Effector memory CD8-positive, alpha-beta T cell (primary cell): ENCODE measurements at regions not wholly inside any gene's neighbourhood (a gene's known extent, or its start where the extent isn't known, plus 50 kb on each side); places are given as distances from the start of the nearest gene placed in this dataset.
A peak's percentile ranks its signal among the peaks of the same experiment; 100 is the strongest.

Experiments used
- ATAC-seq: fragments of 150-1000 bp; cut with Tn5 transposase; replicated peaks from 2 replicates; pipeline ENCODE4 v1.10.0; 2021; ENCODE audit warnings: mild to moderate bottlenecking, moderate library complexity
- DNase-seq, 3 experiments: peaks; one replicate each; pipeline ENCODE4 v3.0.0; 2021
- H3K27ac Mint-ChIP-seq, 2 donors: one replicate each; pipeline ENCODE4 v1.8.0; 2022; ENCODE audit warnings: mild to moderate bottlenecking in 2 of 2, mixed read lengths in 2 of 2, moderate library complexity in 2 of 2
- H3K27me3 Mint-ChIP-seq, 2 donors: one replicate each; pipeline ENCODE4 v1.8.0; 2022; ENCODE audit warnings: mixed read lengths in 2 of 2
- H3K36me3 Mint-ChIP-seq: one replicate; pipeline ENCODE4 v1.8.0; 2022; ENCODE audit warnings: mild to moderate bottlenecking, moderate library complexity, mixed read lengths; ENCODE audit not compliant: insufficient read depth
- H3K4me1 Mint-ChIP-seq, 2 donors: one replicate each; pipeline ENCODE4 v1.8.0; 2022; ENCODE audit warnings: low read depth in 2 of 2, mixed read lengths in 2 of 2
- H3K4me3 Mint-ChIP-seq, 2 donors: one replicate each; pipeline ENCODE4 v1.8.0; 2022; ENCODE audit warnings: mild to moderate bottlenecking in 2 of 2, mixed read lengths in 2 of 2, moderate library complexity in 2 of 2
- H3K9me3 Mint-ChIP-seq, 2 donors: one replicate each; pipeline ENCODE4 v1.8.0; 2022; ENCODE audit warnings: mixed read lengths in 2 of 2

GRCh38 chr7:94087664-94088352 is 83.7 kb upstream of the BET1 start:
- H3K27me3 Mint-ChIP-seq = peaks cover 23 to 38% of the 10 kb centered on the region in 2 donors
- peak; percentile 98 for ATAC-seq
- peaks cover 4% of the 10 kb centered on the region for H3K36me3 Mint-ChIP-seq
- peak overlapping the region; percentile 66 to 71 for H3K4me3 Mint-ChIP-seq
- DNase-seq = peak; percentile 25 to 34 (median 33)
- peak overlapping the region; percentile 36 to 73 for H3K27ac Mint-ChIP-seq
- H3K9me3 Mint-ChIP-seq = no peaks in the 10 kb centered on the region
- peaks cover 3 to 5% of the 10 kb centered on the region in 2 donors for H3K4me1 Mint-ChIP-seq

GRCh38 chr7:94088560-94088959 is 84.4 kb upstream of the BET1 start:
- ATAC-seq (no peak), DNase-seq (no peak)
- peaks cover 3 to 5% of the 10 kb centered on the region in 2 donors for H3K4me1 Mint-ChIP-seq
- H3K36me3 Mint-ChIP-seq = peaks cover 4% of the 10 kb centered on the region
- no peak overlapping the region for H3K27ac Mint-ChIP-seq
- H3K4me3 Mint-ChIP-seq = no peak overlapping the region
- peaks cover 19 to 46% of the 10 kb centered on the region in 2 donors for H3K27me3 Mint-ChIP-seq
- H3K9me3 Mint-ChIP-seq = no peaks in the 10 kb centered on the region

- no peak for ATAC-seq
- Mint-ChIP-seq H3K27me3 (peaks cover 16 to 48% of the 10 kb centered on the region in 2 donors), H3K4me3 (no peak overlapping the region), H3K9me3 (no peaks in the 10 kb centered on the region), H3K4me1 (peaks cover 3 to 5% of the 10 kb centered on the region in 2 donors), H3K27ac (no peak overlapping the region), H3K36me3 (peaks cover 4% of the 10 kb centered on the region)
- no peak for DNase-seq
These were observed 85.7 kb upstream of the BET1 start for GRCh38 chr7:94089806-94090205.

GRCh38 chr7:94092980-94093379 is 88.8 kb upstream of the BET1 start:
- no peaks in the 10 kb centered on the region for H3K4me1 Mint-ChIP-seq
- peaks cover 4% of the 10 kb centered on the region for H3K36me3 Mint-ChIP-seq
- no peaks in the 10 kb centered on the region for H3K9me3 Mint-ChIP-seq
- H3K4me3 Mint-ChIP-seq = no peak overlapping the region
- H3K27me3 Mint-ChIP-seq = peaks cover 32 to 76% of the 10 kb centered on the region in 2 donors
- ATAC-seq (no peak), DNase-seq (no peak)
- H3K27ac Mint-ChIP-seq = no peak overlapping the region

GRCh38 chr7:94094298-94094697 is 90.1 kb upstream of the BET1 start:
- Mint-ChIP-seq H3K27me3 (peaks cover 23 to 78% of the 10 kb centered on the region in 2 donors), H3K4me1 (no peaks in the 10 kb centered on the region), H3K36me3 (peaks cover 3% of the 10 kb centered on the region), H3K27ac (no peak overlapping the region), H3K4me3 (no peak overlapping the region), H3K9me3 (no peaks in the 10 kb centered on the region)
- DNase-seq (no peak), ATAC-seq (no peak)

GRCh38 chr7:94095316-94096009 is 91.3 kb upstream of the BET1 start:
- H3K27me3 Mint-ChIP-seq = peaks cover 16 to 66% of the 10 kb centered on the region in 2 donors
- ATAC-seq (no peak), DNase-seq (no peak)
- no peaks in the 10 kb centered on the region for H3K36me3 Mint-ChIP-seq
- no peaks in the 10 kb centered on the region for H3K4me1 Mint-ChIP-seq
- no peak overlapping the region for H3K4me3 Mint-ChIP-seq
- no peaks in the 10 kb centered on the region for H3K9me3 Mint-ChIP-seq
- H3K27ac Mint-ChIP-seq = no peak overlapping the region

- DNase-seq (no peak), ATAC-seq (no peak)
- Mint-ChIP-seq H3K4me1 (no peaks in the 10 kb centered on the region), H3K36me3 (no peaks in the 10 kb centered on the region), H3K27me3 (peaks cover 16 to 33% of the 10 kb centered on the region in 2 donors), H3K27ac (no peak overlapping the region), H3K9me3 (peaks cover 0 to 2% of the 10 kb centered on the region in 2 donors), H3K4me3 (no peak overlapping the region)
These were observed 95.5 kb upstream of the BET1 start for GRCh38 chr7:94099679-94100078.

- DNase-seq (no peak), ATAC-seq (no peak)
- Mint-ChIP-seq H3K27me3 (peaks cover 16 to 27% of the 10 kb centered on the region in 2 donors), H3K4me3 (no peak overlapping the region), H3K27ac (no peak overlapping the region), H3K4me1 (no peaks in the 10 kb centered on the region), H3K36me3 (no peaks in the 10 kb centered on the region), H3K9me3 (peaks cover 0 to 2% of the 10 kb centered on the region in 2 donors)
These were observed 96.7 kb upstream of the BET1 start for GRCh38 chr7:94100723-94101345.

GRCh38 chr7:94104301-94104700 is 100.1 kb upstream of the BET1 start:
- Mint-ChIP-seq H3K36me3 (no peaks in the 10 kb centered on the region), H3K9me3 (peaks cover 0 to 2% of the 10 kb centered on the region in 2 donors), H3K27me3 (no peaks in the 10 kb centered on the region), H3K4me3 (no peak overlapping the region), H3K27ac (no peak overlapping the region), H3K4me1 (no peaks in the 10 kb centered on the region)
- DNase-seq = no peak
- no peak for ATAC-seq

GRCh38 chr7:94109556-94109955 is 105.4 kb upstream of the BET1 start:
- Mint-ChIP-seq H3K36me3 (no peaks in the 10 kb centered on the region), H3K27me3 (peaks cover 0 to 7% of the 10 kb centered on the region in 2 donors), H3K4me3 (no peak overlapping the region), H3K4me1 (no peaks in the 10 kb centered on the region), H3K9me3 (no peaks in the 10 kb centered on the region), H3K27ac (no peak overlapping the region)
- ATAC-seq (no peak), DNase-seq (no peak)

- H3K36me3 Mint-ChIP-seq = no peaks in the 10 kb centered on the region
- peaks cover 0 to 8% of the 10 kb centered on the region in 2 donors for H3K27me3 Mint-ChIP-seq
- H3K9me3 Mint-ChIP-seq = no peaks in the 10 kb centered on the region
- no peak overlapping the region for H3K4me3 Mint-ChIP-seq
- H3K27ac Mint-ChIP-seq = no peak overlapping the region
- DNase-seq (no peak), ATAC-seq (no peak)
- no peaks in the 10 kb centered on the region for H3K4me1 Mint-ChIP-seq
These were observed 106.9 kb upstream of the BET1 start for GRCh38 chr7:94111009-94111408.

GRCh38 chr7:94115316-94115715 is 111.2 kb upstream of the BET1 start:
- H3K4me1 Mint-ChIP-seq = no peaks in the 10 kb centered on the region
- no peaks in the 10 kb centered on the region for H3K9me3 Mint-ChIP-seq

GRCh38 chr7:94123136-94123535 is 119.0 kb upstream of the BET1 start:
- H3K27me3 Mint-ChIP-seq = peaks cover 11 to 12% of the 10 kb centered on the region in 2 donors
- no peak overlapping the region for H3K27ac Mint-ChIP-seq
- H3K36me3 Mint-ChIP-seq = no peaks in the 10 kb centered on the region
- no peak for DNase-seq
- H3K4me1 Mint-ChIP-seq = no peaks in the 10 kb centered on the region
- H3K4me3 Mint-ChIP-seq = no peak overlapping the region
- no peaks in the 10 kb centered on the region for H3K9me3 Mint-ChIP-seq
- no peak for ATAC-seq

More at GRCh38 chr7:94115316-94115715, 111.2 kb upstream of the BET1 start:
- Mint-ChIP-seq H3K4me3 (no peak overlapping the region), H3K27me3 (peaks cover 4 to 8% of the 10 kb centered on the region in 2 donors), H3K27ac (no peak overlapping the region), H3K36me3 (no peaks in the 10 kb centered on the region)
- ATAC-seq (no peak), DNase-seq (no peak)

- ATAC-seq = no peak
- H3K27me3 Mint-ChIP-seq = peaks cover 4 to 8% of the 10 kb centered on the region in 2 donors
- no peak for DNase-seq
- H3K27ac Mint-ChIP-seq = no peak overlapping the region
- H3K36me3 Mint-ChIP-seq = no peaks in the 10 kb centered on the region
- H3K4me3 Mint-ChIP-seq = no peak overlapping the region
- no peaks in the 10 kb centered on the region for H3K9me3 Mint-ChIP-seq
- no peaks in the 10 kb centered on the region for H3K4me1 Mint-ChIP-seq
These were observed 122.9 kb upstream of the BET1 start for GRCh38 chr7:94127026-94127425.
